IMR-90 (cell line): ENCODE measurements at regions not wholly inside any gene's neighbourhood (a gene's known extent, or its start where the extent isn't known, plus 50 kb on each side); places are given as distances from the start of the nearest gene placed in this dataset.

Experiments
- ATAC-seq: fragments of 200-7000 bp; cut with Tn5 transposase; 2 replicates; pipeline ENCODE4 v1.9.1; 2020; ENCODE audit warnings: low read depth, mild to moderate bottlenecking, moderate library complexity
- BruUV-seq: library from RNA; stranded (reverse); fragments of 400-500 nt; replicated peaks from 2 replicates; lab custom pipeline; 2021; lab: Mats Ljungman, UMichigan
- CTCF ChIA-PET: fragments of 300-600 bp; formaldehyde crosslinking; extraction: SDS; loops from one replicate; lab custom pipeline; 2021; ENCODE audit warnings: antibody characterized with exemption; lab: Yijun Ruan, JAX
- POLR2A ChIA-PET: fragments of 300-600 bp; sonication (Branson Sonifier 250); formaldehyde crosslinking; loops from one replicate; lab custom pipeline; 2022; ENCODE audit warnings: antibody characterized with exemption; ENCODE audit not compliant: unreplicated experiment; lab: Charles Lee
- DNase-seq: peaks from one replicate; pipeline ENCODE4 v3.0.0; 2013
- H2AFZ ChIP-seq: replicated peaks from 2 replicates; pipeline ENCODE3; 2013; ENCODE audit warnings: low read length, mild to moderate bottlenecking; ENCODE audit not compliant: poor library complexity
- H2AK5ac ChIP-seq: 2 replicates; pipeline ENCODE4 v1.6.1; 2013; ENCODE audit warnings: low read depth, low read length, inconsistent platforms
- H2AK9ac ChIP-seq: replicated peaks from 2 replicates; pipeline ENCODE3; 2013; ENCODE audit warnings: mild to moderate bottlenecking, low read depth, low read length, moderate library complexity; ENCODE audit not compliant: poor library complexity
- H2BK120ac ChIP-seq: 2 replicates; pipeline ENCODE4 v1.6.1; 2013; ENCODE audit warnings: low read depth, low read length, inconsistent platforms
- H2BK15ac ChIP-seq: 3 replicates; pipeline ENCODE4 v1.6.1; 2013; ENCODE audit warnings: low read depth, low read length, inconsistent platforms
- H2BK20ac ChIP-seq: 2 replicates; pipeline ENCODE4 v1.6.1; 2013; ENCODE audit warnings: low read depth, mild to moderate bottlenecking, inconsistent platforms, low read length, moderate library complexity
- H2BK5ac ChIP-seq: 2 replicates; pipeline ENCODE4 v1.6.1; 2013; ENCODE audit warnings: mild to moderate bottlenecking, low read depth, low read length, inconsistent platforms; ENCODE audit not compliant: poor library complexity, severe bottlenecking
- H3K14ac ChIP-seq: replicated peaks from 2 replicates; pipeline ENCODE4 v1.6.1; 2013; ENCODE audit warnings: low read depth, low read length, inconsistent platforms
- H3K18ac ChIP-seq: 2 replicates; pipeline ENCODE4 v1.6.1; 2013; ENCODE audit warnings: low read depth, low read length, control low read depth
- H3K23ac ChIP-seq: 2 replicates; pipeline ENCODE4 v1.6.1; 2013; ENCODE audit warnings: low read depth, low read length, inconsistent platforms
- H3K27ac ChIP-seq: 2 replicates; pipeline ENCODE4 v1.5.1; 2013; ENCODE audit warnings: mild to moderate bottlenecking, control low read depth, low read length; ENCODE audit not compliant: insufficient read depth
- H3K27me3 ChIP-seq: 2 replicates; pipeline ENCODE4 v1.6.1; 2013; ENCODE audit warnings: low read length; ENCODE audit not compliant: control insufficient read depth, insufficient read depth
- H3K36me3 ChIP-seq: 2 replicates; pipeline ENCODE4 v1.6.1; 2013; ENCODE audit warnings: low read length, mixed read lengths; ENCODE audit not compliant: control insufficient read depth, insufficient read depth
- H3K4ac ChIP-seq: 2 replicates; pipeline ENCODE4 v1.6.1; 2013; ENCODE audit warnings: low read depth, low read length, inconsistent platforms
- H3K4me1 ChIP-seq: 2 replicates; pipeline ENCODE4 v1.6.1; 2013; ENCODE audit warnings: low read length, mixed read lengths; ENCODE audit not compliant: control insufficient read depth, insufficient read depth
- H3K4me2 ChIP-seq: 2 replicates; pipeline ENCODE4 v1.6.1; 2013; ENCODE audit warnings: low read depth, mild to moderate bottlenecking, control low read depth, low read length, moderate library complexity
- H3K4me3 ChIP-seq: 2 replicates; pipeline ENCODE4 v1.5.1; 2013; ENCODE audit warnings: low read depth, mild to moderate bottlenecking, control low read depth, low read length, moderate library complexity; ENCODE audit not compliant: insufficient read depth
- H3K56ac ChIP-seq: 2 replicates; pipeline ENCODE4 v1.6.1; 2013; ENCODE audit warnings: low read length, inconsistent platforms; ENCODE audit not compliant: insufficient read depth; ENCODE audit errors: extremely low read depth
- H3K79me1 ChIP-seq, 2 experiments: 2 replicates each; pipeline ENCODE4 v1.6.1; 2013; ENCODE audit warnings: low read length in 2 of 2, inconsistent platforms in 1 of 2, low read depth in 1 of 2
- H3K9ac ChIP-seq: 2 replicates; pipeline ENCODE4 v1.6.1; 2013; ENCODE audit warnings: low read depth, low read length, control low read depth
- H3K9me1 ChIP-seq: 2 replicates; pipeline ENCODE4 v1.6.1; 2013; ENCODE audit warnings: low read length, inconsistent platforms; ENCODE audit not compliant: insufficient read depth
- H3K9me3 ChIP-seq: 2 replicates; pipeline ENCODE4 v1.6.1; 2013; ENCODE audit warnings: low read length; ENCODE audit not compliant: control insufficient read depth, insufficient read depth
- H4K20me1 ChIP-seq: 2 replicates; pipeline ENCODE4 v1.6.1; 2013; ENCODE audit warnings: low read length, inconsistent platforms; ENCODE audit not compliant: insufficient read depth
- H4K5ac ChIP-seq: 2 replicates; pipeline ENCODE4 v1.6.1; 2013; ENCODE audit warnings: mild to moderate bottlenecking, low read depth, low read length, control low read depth
- H4K8ac ChIP-seq, 2 experiments: 2 replicates each; pipeline ENCODE4 v1.6.1; 2013; ENCODE audit warnings: low read depth in 2 of 2, low read length in 2 of 2, control low read depth in 1 of 2, inconsistent platforms in 1 of 2
- H4K91ac ChIP-seq: 2 replicates; pipeline ENCODE4 v1.6.1; 2013; ENCODE audit warnings: low read depth, low read length, inconsistent platforms; ENCODE audit not compliant: insufficient read depth
- CEBPB ChIP-seq: IDR thresholded peaks from 2 replicates; pipeline ENCODE4 v1.6.1; 2012; ENCODE audit warnings: low read depth, low read length, improper control_type of control experiment
- NFE2L2 ChIP-seq: fragments of 150-350 bp; IDR thresholded peaks from 2 replicates; pipeline ENCODE4 v1.6.1; 2016; ENCODE audit warnings: low read depth, mild to moderate bottlenecking, low read length
- WGBS, 2 experiments: methylation state at CpG; one replicate each; pipeline versions ENCODE4 v1.1.5 to v1.1.7; 2013; ENCODE audit warnings: missing lambda C conversion rate in 2 of 2; ENCODE audit not compliant: insufficient read length in 1 of 2; ENCODE audit errors: extremely low coverage in 2 of 2; 5-methylcytosine and 5-hydroxymethylcytosine counted together
- dilution Hi-C: fragments of 300-500 bp; cut with HindIII; formaldehyde crosslinking; loops from one replicate; pipeline ENCODE4 v1.14.3; 2018; ENCODE audit warnings: low sequenced_read_pairs; ENCODE audit not compliant: unreplicated experiment
- in situ Hi-C: fragments of 300-500 bp; cut with MboI; formaldehyde crosslinking; loops from 3 replicates; pipeline ENCODE4 v1.14.3; 2019; ENCODE audit warnings: low sequenced_read_pairs, inconsistent platforms, mixed read lengths
- intact Hi-C: fragments of 100-400 bp; cut with micrococcal nuclease; formaldehyde crosslinking; loops from 2 replicates; pipeline ENCODE4 v1.10.0; 2022

DNA sequence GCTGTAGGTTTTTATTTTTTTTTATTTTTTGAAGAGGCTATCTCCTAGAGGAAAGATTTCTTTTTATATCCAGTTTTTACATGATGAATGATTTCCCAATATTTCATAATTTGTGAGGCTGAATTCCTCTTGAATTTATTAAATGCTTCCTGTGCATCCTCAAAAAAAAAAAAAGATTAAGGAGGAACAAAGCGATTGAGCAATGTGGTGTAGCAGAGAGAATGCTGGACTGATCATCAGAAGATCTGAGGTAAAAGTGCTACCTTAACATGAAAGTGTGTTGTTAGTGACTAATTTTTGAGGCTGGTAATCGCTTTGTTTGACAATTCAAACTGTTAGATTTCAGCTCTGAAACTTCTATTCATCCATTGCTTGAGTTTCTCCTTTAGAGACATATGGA, 125.1 kb downstream of the ESM1 start:
- Histone ChIP-seq H3K36me3 (no peaks in the 10 kb centered on the region), H3K9me3 (peaks cover 20% of the 10 kb centered on the region), H3K27ac (no peak overlapping the region), H3K4me1 (peaks cover 8% of the 10 kb centered on the region), H3K9me1 (peaks cover 5% of the 10 kb centered on the region), H2AK5ac (no peak overlapping the region), H2AFZ (no peak overlapping the region), H2AK9ac (no peak overlapping the region), H2BK120ac (no peak overlapping the region), H3K23ac (no peak overlapping the region), H4K20me1 (no peaks in the 10 kb centered on the region), H3K4me3 (no peak overlapping the region), H2BK15ac (no peak overlapping the region), H4K91ac (no peak overlapping the region), H4K5ac (no peak overlapping the region), H2BK5ac (no peak overlapping the region), H3K56ac (no peak overlapping the region), H3K79me1 (no peaks in the 10 kb centered on the region), H2BK20ac (no peak overlapping the region), H3K27me3 (no peaks in the 10 kb centered on the region), H3K4me2 (no peak overlapping the region), H3K4ac (no peak overlapping the region), H3K14ac (no peak overlapping the region), H3K9ac (no peak overlapping the region), H4K8ac (no peak overlapping the region), H3K18ac (no peak overlapping the region)
- ATAC-seq (no peak), DNase-seq (no peak)
- no CpG with 5 or more reads among the region's 2 CpGs for whole genome bisulfite sequencing, 2 experiments
- BruUV-seq = no TSS peak
- ChIA-PET CTCF (interaction anchor here (1.3 kb wide), 1 partner anchor 8 kb away, joined by 5 read pairs; no protein-coding TSS in a partner anchor), POLR2A (no interaction called here)
- in situ Hi-C loops = loop anchor here (5.0 kb wide), 1 partner anchor 343 kb away; the partner anchor contains the start of gene SNX18
- dilution Hi-C loops = no loop called here
- TF ChIP-seq NFE2L2 (no peak), CEBPB (peak; percentile 40; the same call in 1 of the 2 replicates)
- intact Hi-C loops = loop anchor here (10.0 kb wide), 1 partner anchor 416 kb away; no protein-coding TSS in a partner anchor
